ENCODE measurements at regions not wholly inside any gene's neighbourhood (a gene's known extent, or its start where the extent isn't known, plus 50 kb on each side); places are given as distances from the start of the nearest gene placed in this dataset.
"Not testable (repeated sequence)": the region's sequence is repeated elsewhere in the genome, so short reads cannot be mapped to it uniquely, and the experiment has no call there.

DNA sequence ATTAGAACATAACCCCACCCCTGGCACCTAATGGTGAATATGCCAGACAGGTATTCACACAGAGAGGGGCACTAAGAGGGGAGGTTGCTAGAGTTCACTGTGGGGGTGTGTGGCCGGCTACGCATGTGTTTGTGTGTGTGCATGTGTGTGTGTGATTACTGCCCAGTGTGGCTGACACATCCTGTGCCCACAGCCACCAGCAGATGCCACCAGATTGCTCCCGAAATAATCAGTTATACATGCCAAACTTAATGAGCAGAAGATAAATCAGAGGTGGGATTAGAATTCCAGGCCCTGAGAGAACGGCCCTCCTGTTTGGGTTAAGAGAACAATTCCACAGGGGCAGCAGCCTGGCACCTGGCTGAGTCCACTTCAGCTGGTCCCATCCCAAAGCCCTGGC is 91.8 kb upstream of the TBCA start:
- no peak for TF ChIP-seq POLR2A (IDR thresholded peaks at IDR 0.05; ENCODE audit: low read depth, low read length)
- no peak for FAIRE-seq
- no peak for DNase-seq (ENCODE audit: insufficient read length, low spot score)

DNA sequence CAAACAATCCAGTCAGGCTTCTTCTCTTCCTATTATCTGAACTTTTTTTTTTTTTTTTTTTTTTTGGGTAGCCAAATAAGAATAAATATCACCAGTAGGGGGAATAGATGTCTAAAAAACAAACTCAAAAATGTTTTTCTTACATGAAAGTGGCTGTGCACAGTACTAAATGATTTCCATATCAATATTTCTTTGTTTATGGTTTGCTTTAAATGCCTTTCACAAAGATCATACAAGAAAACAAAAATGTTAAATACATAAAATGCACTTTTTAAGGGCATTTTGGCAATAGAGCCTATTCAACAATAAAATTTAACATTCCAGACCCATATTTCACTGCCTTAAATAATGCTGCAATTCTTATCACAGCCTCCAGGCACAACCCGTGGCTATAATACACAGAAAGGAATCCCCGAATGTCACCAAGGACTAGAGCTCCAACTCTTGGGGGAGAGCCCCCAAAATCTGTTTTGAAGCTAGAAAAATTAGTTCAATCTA is 91.1 kb upstream of the TBCA start:
- TF ChIP-seq POLR2A (IDR thresholded peaks at IDR 0.05; ENCODE audit: low read depth, low read length), result no peak
- DNase-seq (ENCODE audit: insufficient read length, low spot score), result no peak
- FAIRE-seq, result no peak

DNA sequence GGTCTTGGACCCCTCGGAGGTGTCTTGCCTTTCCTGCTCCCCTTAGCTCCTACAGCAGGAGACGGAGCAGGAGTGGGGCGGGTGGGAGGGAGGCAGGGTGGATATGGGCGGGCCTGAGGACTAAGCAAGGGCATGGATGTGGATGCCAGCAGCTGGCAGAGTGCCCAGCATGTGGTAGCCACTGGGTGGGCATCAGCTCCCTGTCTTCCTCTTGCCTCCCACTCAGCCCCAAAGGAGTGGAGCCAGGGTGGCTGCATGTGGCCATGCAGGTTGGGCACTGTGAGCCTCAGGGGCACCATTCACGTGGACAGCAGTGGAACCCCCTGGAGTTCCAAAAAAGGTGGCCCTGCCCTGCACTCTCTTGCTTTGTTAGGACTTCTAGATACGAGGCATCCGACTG is 90.1 kb upstream of the TBCA start:
- FAIRE-seq (no peak), DNase-seq (ENCODE audit: insufficient read length, low spot score) (no peak)
- no peak for TF ChIP-seq POLR2A (IDR thresholded peaks at IDR 0.05; ENCODE audit: low read depth, low read length)

DNA sequence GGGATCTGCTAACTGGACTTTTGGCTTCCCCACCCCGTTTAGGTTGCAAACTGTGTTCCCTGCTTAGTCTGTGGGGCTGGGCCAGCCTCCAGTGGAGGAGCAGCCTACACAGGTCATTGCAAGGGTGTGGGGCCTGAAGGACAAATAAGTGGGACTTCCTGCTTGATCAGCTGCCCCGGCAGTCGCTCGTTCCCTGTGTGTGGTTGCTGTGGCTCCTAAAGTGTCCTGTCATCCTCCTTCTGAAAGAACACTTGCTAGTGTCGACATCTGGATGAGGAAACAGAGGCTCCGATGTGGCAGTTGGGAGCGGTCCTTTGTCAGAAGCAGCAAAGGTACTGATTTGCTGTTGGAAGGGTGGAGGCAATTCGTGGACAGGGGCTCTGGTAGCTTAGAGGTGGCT is 88.9 kb upstream of the TBCA start:
- TF ChIP-seq POLR2A (IDR thresholded peaks at IDR 0.05; ENCODE audit: low read depth, low read length), result no peak
- FAIRE-seq, result no peak

DNA sequence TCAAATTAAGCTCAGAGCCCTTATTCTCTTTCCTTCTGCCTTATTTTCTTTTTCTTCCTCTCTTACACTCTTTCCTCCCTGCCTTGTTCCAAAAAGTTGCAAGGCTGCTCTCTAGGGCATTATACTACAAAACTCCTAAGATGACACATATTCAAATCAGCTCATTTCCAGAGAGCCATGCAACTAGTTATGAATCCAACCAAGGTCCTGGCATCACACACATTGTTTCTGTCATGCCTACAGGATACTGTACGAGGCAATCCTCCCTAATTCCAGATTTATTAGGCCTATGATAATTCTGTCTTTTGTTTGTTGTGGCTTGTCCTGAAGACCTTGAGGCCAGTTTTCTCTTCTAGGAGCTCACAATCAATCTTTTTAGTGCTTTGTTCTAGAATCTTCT is 87.0 kb upstream of the TBCA start:
- DNase-seq (ENCODE audit: insufficient read length, low spot score) (no peak), FAIRE-seq (no peak)
- no peak for TF ChIP-seq POLR2A (IDR thresholded peaks at IDR 0.05; ENCODE audit: low read depth, low read length)

More for the DNA sequence above, 88.9 kb upstream of the TBCA start:
- no peak for DNase-seq (ENCODE audit: insufficient read length, low spot score)

DNA sequence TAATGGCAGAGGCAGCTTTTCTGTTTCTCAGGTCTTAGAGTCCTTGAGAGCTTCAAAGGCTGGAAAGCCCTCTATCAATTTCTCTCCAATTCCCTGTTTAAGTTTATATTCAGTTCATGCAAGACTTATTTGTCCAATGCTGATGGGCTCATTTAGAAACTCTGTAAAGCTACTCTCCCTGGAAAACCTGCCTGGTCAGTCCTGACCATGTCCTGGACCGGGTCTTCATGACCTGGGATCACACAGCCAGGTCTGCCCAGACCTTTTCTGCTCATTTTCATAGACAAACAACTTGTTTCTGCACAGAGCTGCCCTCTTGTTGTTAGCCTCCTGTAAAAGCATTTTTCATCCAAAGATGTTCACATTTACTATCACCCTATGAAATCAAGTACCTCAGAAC is 85.4 kb upstream of the TBCA start:
- no peak for DNase-seq (ENCODE audit: insufficient read length, low spot score)
- no peak for FAIRE-seq
- no peak for TF ChIP-seq POLR2A (IDR thresholded peaks at IDR 0.05; ENCODE audit: low read depth, low read length)

DNA sequence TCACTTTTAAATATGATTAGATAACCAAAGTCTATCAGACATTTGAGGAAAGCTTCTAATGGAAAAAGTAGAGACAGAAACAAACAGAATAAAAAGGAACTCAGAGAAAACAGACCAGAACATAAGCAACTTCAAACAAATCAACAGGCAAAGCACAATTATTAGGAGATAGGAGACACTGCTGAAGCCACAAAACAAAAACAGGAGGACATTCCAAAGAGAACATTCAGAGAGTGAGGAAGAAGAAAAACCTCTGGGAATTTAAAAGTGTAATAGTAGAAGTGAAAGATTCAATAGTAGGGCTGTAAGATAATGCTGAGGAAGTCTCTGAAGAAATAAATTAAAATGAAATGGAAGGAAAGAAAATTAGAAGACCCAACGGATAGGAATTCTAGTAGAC is 83.2 kb upstream of the TBCA start:
- no peak for TF ChIP-seq POLR2A (IDR thresholded peaks at IDR 0.05; ENCODE audit: low read depth, low read length)
- DNase-seq (ENCODE audit: insufficient read length, low spot score) (no peak), FAIRE-seq (no peak)

DNA sequence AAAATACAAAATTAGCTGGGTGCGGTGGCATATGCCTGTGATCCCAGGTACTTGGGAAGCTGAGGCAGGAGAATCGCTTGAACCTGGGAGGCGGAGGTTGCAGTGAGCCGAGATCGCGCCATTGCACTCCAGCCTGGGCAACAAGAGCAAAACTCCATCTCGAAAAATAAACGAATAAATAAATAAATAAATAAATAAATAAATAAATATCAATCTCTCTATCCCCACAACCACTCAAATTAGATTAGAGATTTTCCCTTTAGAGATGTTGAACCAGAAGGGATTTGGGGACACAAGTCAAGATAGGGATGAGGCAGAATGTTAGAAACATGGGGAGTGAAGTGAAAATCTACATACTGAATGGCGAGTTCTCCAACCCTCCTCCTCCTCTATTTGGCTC is 82.5 kb upstream of the TBCA start:
- DNase-seq (ENCODE audit: insufficient read length, low spot score); FAIRE-seq: not testable (repeated sequence)

DNA sequence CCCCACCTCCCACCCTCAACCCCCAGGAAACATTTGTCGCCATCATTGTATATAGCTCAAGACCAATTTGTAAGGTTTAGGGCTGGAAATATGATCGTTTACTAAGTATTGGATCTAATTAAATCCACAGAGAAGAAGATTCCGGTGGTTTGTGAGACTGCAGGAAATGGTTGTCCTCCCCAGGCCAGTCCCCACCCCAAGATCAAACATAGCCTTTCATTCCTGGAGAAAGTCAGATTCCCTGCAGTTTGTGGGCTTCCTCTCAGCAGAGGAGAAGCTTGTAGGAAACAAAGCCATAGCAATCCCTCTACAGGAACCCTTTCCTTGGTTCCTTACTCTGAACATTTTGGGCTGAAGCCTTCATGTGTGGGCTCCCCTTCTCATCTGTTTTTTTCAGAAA is 79.2 kb upstream of the TBCA start:
- FAIRE-seq (no peak), DNase-seq (ENCODE audit: insufficient read length, low spot score) (no peak)
- no peak for TF ChIP-seq POLR2A (IDR thresholded peaks at IDR 0.05; ENCODE audit: low read depth, low read length)

DNA sequence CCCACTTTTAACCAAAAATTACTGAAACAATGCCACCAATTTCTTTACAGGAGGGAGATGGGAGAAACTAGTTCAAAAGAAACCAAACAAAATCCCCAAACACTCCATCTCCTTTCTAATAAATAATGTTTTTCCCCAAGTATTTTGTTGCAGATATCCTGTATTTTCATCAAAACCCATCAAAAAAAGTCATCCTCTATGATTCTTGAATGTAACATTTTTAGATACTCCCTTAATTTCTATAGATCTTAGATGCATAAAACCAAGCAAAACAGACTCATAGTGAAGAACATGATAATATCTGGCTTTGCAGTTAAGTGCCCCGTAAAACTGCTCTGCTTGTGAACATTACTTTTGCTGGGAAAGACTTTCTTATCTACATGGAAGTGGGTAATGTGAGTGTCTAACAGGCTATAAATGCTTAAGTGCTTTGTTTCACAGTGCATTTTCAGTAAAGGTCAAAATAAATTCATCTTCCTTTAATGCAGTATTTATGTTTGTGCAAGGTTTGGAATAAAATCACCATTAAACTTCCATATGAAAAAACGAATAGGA is 77.3 kb upstream of the TBCA start:
- DNase-seq (ENCODE audit: insufficient read length, low spot score), result no peak
- no peak for TF ChIP-seq POLR2A (IDR thresholded peaks at IDR 0.05; ENCODE audit: low read depth, low read length)
- no peak for FAIRE-seq

DNA sequence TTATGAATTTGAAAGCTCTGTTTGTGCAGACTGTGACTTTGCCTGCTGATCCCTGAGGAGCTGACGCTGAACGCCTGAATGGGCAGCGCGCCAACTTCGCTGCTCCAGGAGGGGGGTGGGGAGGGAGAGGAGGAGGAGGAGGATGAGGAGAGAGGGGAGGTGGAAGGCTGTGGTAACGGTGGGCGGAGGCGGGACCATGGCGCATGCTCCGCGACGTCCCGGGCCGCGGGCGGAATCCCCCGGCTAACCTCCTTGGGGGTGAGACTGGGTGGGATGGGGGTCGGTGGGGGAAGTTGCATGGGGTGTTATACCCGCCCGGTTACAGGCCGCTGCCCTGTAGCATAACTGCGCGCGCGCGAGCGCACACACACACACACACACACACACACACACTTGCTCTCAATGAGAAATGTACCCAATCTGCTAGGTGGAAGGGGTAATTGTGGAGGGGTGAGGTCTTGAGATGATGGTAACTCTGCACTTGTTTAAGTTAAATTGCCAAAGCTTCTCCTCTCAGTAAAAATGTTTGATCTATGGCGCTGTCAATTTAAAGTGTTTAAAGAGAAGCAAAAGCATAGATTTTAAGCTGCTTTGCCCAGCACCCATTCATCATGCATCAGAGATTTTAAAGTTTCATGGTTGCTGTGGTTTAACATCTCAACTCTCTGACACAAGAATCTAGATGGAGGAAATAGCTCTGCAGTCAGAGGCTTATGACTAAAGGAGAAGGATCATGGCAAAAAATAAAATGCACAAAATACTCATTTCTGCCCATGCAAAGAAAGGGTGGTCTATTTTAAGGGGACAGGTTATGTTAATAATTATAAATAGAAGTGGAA is 76.6 kb upstream of the TBCA start:
- FAIRE-seq (peak; percentile 57), DNase-seq (ENCODE audit: insufficient read length, low spot score) (peak; percentile 54)
- no peak for TF ChIP-seq POLR2A (IDR thresholded peaks at IDR 0.05; ENCODE audit: low read depth, low read length)

DNA sequence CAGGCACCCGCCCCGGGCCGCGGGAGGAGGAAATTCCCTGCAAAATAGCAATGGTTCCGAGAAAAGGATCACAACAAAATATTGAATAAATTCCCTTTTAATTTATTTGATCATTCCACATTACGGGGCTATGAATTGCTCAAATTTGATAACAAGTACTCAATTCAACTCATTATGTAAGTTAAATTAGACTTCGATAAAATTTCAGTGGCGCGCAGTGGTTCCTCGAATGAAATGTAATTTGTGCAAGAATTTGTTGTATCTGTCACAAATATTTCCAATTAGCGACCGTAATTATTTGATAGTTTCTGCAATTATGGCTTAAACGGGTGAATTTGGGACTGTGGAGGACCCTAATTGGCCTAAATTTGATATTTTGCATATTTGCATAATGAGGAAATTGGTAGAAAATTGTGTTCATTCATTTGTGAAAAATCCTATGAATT is 76.0 kb upstream of the TBCA start:
- TF ChIP-seq POLR2A (IDR thresholded peaks at IDR 0.05; ENCODE audit: low read depth, low read length), result no peak
- no peak for FAIRE-seq
- DNase-seq (ENCODE audit: insufficient read length, low spot score), result no peak

DNA sequence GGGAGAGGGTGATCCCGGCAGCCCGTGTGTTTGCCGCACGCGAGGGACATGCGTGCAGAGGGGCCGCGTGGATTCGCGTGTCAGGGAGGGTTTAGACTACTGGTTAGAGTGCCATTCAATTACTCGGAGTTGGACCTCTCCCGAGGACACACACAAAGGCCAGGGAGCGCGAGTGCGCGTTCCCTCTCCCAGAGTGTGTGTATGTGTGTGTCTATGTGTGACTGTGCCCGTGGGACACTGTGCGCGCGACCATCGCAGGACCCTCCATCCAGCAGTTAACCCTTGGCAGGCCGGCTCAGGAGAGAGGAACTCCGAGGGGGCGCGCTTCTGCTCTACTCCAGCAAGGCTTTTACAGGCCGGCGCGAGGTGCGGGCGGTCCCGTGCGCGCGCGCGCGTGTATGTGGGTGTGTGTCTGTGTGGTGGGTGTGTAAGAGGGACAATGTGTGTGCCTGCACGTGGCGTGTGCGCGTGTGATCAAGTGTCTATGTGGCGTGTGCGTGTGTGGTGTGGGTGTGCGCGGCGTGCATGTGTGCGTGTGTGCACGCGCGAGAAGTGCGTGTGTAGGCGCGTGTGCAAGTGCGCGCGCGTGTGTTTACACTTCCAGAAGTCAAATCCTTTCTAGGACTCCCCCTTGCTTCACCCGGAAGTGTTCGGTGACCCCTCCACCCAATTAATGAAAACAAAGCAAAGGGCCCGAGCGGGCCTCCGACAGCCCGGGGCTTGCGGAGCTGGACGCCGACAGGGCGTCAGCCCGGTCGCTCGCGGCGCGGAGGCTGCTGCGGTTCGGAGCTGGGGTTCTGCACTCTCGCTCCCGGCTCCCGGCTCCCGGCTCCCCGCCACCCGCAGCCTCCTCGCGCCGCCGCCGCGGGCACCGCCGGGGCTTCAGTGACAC is 75.3 kb upstream of the TBCA start:
- TF ChIP-seq POLR2A (IDR thresholded peaks at IDR 0.05; ENCODE audit: low read depth, low read length), result no peak
- DNase-seq (ENCODE audit: insufficient read length, low spot score), result no peak
- FAIRE-seq, result no peak

DNA sequence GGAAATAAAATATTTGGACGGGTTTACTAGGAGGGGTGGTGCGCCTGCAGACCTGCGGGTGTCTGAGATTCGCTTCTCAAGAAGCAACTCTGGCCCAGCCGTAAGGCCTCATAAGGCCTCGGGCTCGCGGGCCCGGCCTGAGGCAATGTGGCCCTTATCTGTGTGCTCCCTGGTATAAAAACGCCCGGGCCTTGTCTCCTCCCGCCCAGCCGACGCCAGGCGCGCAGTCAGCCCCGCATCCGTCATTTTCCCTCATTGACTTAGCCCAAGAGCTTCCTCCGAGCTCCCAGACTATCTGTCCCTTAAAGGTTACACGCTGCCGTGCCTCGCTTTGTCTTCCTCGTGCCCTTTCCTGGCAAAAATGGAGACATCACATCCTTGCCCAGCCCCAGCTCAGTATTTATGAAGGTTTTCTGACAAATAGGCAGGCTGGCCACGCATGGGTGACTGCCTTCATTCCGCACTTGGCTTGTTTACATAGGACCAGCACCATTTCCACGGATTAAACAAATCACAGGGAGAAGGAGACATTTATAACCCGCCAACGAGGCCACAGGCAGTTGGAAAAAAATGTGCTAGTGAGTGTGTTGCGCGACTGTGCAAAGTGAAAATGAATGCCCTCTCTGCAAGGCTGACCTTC is 74.5 kb upstream of the TBCA start:
- DNase-seq (ENCODE audit: insufficient read length, low spot score) (no peak), FAIRE-seq (no peak)
- no peak for TF ChIP-seq POLR2A (IDR thresholded peaks at IDR 0.05; ENCODE audit: low read depth, low read length)

All from H54 (cell line).